AG04450 (cell line): ENCODE measurements at regions not wholly inside any gene's neighbourhood (a gene's known extent, or its start where the extent isn't known, plus 50 kb on each side); places are given as distances from the start of the nearest gene placed in this dataset.

Experiments
- CTCF ChIA-PET: fragments of 300-600, 350-600 bp; formaldehyde crosslinking; extraction: SDS; loops from one replicate; lab custom pipeline; 2022; ENCODE audit warnings: antibody characterized with exemption, inconsistent platforms; lab: Charles Lee
- POLR2A ChIA-PET: fragments of 350-600 bp; formaldehyde crosslinking; extraction: SDS; loops from one replicate; lab custom pipeline; 2021; ENCODE audit warnings: antibody characterized with exemption, inconsistent platforms; lab: Yijun Ruan, JAX
- DNase-seq: peaks from one replicate; pipeline ENCODE4 v3.0.0-alpha.2; 2011; ENCODE audit warnings: low read depth, low spot score
- H3K27ac ChIP-seq: one replicate; pipeline ENCODE4 v1.5.1; 2012; ENCODE audit warnings: low read depth, low read length, control low read depth
- H3K27me3 ChIP-seq: one replicate; pipeline ENCODE4 v1.6.0; 2012; ENCODE audit warnings: low read length; ENCODE audit not compliant: control insufficient read depth, insufficient read depth
- H3K4me3 ChIP-seq: 2 replicates; pipeline ENCODE4 v1.5.1; 2011; ENCODE audit warnings: mild to moderate bottlenecking, low read depth, low read length, control low read depth
- H3K9me3 ChIP-seq: 2 replicates; pipeline ENCODE4 v1.5.1; 2012; ENCODE audit warnings: low read length; ENCODE audit not compliant: control insufficient read depth, insufficient read depth
- TF ChIP-seq, protein P1 (sequence below): IDR thresholded peaks from 2 replicates; pipeline ENCODE4 v1.5.1; 2011; ENCODE audit warnings: low read depth, low read length, control low read depth, inconsistent platforms

GRCh38 chr7:79735012-79735411 is 281.5 kb upstream of the MAGI2 start:
- Histone ChIP-seq H3K9me3 (peaks cover 13% of the 10 kb centered on the region), H3K27me3 (no peaks in the 10 kb centered on the region), H3K27ac (no peak overlapping the region), H3K4me3 (no peak overlapping the region)
- TF ChIP-seq, protein P1, sequence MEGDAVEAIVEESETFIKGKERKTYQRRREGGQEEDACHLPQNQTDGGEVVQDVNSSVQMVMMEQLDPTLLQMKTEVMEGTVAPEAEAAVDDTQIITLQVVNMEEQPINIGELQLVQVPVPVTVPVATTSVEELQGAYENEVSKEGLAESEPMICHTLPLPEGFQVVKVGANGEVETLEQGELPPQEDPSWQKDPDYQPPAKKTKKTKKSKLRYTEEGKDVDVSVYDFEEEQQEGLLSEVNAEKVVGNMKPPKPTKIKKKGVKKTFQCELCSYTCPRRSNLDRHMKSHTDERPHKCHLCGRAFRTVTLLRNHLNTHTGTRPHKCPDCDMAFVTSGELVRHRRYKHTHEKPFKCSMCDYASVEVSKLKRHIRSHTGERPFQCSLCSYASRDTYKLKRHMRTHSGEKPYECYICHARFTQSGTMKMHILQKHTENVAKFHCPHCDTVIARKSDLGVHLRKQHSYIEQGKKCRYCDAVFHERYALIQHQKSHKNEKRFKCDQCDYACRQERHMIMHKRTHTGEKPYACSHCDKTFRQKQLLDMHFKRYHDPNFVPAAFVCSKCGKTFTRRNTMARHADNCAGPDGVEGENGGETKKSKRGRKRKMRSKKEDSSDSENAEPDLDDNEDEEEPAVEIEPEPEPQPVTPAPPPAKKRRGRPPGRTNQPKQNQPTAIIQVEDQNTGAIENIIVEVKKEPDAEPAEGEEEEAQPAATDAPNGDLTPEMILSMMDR, result no peak
- ChIA-PET POLR2A (no interaction called here), CTCF (no interaction called here)
- DNase-seq, result no peak

- TF ChIP-seq, protein P1, result no peak
- no peaks in the 10 kb centered on the region for H3K27me3 ChIP-seq
- peaks cover 8% of the 10 kb centered on the region for H3K9me3 ChIP-seq
- ChIA-PET POLR2A (no interaction called here), CTCF (no interaction called here)
- no peak overlapping the region for H3K27ac ChIP-seq
- no peak overlapping the region for H3K4me3 ChIP-seq
- DNase-seq, result no peak
These were observed 280.7 kb upstream of the MAGI2 start for GRCh38 chr7:79734181-79734580.

DNA sequence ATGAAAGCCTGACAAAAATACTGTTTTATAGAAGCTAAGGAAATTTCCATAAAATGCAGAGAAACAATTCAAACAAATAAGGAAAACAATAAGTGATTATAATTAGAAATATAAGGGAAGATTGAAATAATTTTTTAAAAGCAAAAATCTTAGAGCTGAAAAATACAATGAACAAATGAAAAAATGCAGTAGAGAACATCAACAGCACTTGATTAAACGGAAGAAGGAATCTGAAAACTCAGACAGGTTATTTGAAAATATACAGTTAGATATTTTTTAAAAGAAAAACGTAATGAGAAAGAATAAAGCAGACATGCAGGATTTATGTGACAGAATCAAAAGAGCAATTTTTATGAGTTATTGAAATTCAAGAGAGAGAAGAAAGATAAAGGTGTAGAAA is 279.1 kb upstream of the MAGI2 start:
- Histone ChIP-seq H3K27ac (no peak overlapping the region), H3K27me3 (no peaks in the 10 kb centered on the region)
- CTCF ChIA-PET, result no interaction called here

DNA sequence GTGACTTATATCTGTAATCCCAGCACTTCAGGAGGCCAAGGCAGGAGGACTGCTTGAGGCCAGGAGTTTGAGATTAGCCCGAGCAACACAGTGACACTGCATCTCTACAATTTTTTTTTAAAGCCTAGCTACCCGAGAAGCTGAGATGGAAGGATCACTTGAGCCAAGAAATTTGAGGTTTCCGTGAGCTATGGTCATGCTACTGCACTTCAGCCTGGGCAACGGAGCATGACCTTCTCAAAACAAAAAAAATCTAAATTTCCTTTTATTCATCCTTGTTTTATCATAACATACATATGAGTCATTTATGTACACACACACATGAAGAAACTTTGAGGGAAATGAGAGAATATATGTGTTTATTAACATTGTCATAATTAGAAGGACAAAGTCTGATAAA is 277.5 kb upstream of the MAGI2 start:
- no peak overlapping the region for H3K4me3 ChIP-seq
- TF ChIP-seq, protein P1, result no peak
- POLR2A ChIA-PET, result no interaction called here

More for the DNA sequence above, 279.1 kb upstream of the MAGI2 start:
- TF ChIP-seq, protein P1, result no peak
- POLR2A ChIA-PET, result no interaction called here
- no peak for DNase-seq
- Histone ChIP-seq H3K4me3 (no peak overlapping the region), H3K9me3 (peaks cover 5% of the 10 kb centered on the region; the same call in 1 of the 2 replicates)

DNA sequence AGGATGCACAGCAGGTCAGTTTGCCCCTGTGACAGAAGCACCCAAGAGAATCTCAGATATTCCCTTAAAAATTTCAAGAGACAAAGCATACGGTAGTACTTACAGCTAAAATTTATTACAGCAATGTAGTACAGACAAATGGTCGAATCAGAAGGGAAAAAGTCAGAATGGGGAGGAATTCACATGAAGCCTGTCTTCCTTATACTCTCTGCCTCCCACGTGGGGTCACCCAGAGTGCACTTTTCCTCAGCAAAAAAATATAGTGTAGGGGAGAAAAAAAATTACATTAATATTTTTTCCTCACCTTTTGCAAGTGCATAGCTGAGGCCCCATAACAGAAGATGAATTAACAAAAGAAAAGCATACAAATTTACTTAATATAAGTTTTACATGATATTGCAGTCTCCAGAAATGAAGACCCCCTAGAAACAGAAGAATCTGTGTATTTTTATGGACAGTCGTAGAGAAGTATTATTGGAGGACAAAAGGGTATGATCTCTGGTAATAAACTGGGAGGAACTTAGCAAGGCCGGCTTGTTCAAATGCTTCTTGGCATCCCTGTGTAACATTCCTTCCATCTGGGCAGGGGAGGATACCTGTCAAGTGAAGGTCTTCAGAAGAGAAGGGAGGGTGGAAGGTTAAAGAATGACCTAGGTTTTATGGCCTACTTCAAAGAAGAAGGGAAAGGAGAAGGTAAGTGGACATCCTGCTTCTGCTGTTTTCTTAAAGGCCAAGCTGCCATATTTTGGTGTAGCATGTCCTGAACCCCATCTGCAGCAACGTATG is 270.6 kb upstream of the MAGI2 start:
- CTCF ChIA-PET, result no interaction called here
- TF ChIP-seq, protein P1, result no peak
- no peak overlapping the region for H3K4me3 ChIP-seq
- POLR2A ChIA-PET, result no interaction called here
- H3K9me3 ChIP-seq, result no peaks in the 10 kb centered on the region
- DNase-seq, result no peak
- no peak overlapping the region for H3K27ac ChIP-seq
- H3K27me3 ChIP-seq, result no peaks in the 10 kb centered on the region

More for the DNA sequence above, 277.5 kb upstream of the MAGI2 start:
- peaks cover 5% of the 10 kb centered on the region; the same call in 1 of the 2 replicates for H3K9me3 ChIP-seq
- H3K27ac ChIP-seq, result no peak overlapping the region
- CTCF ChIA-PET, result no interaction called here
- DNase-seq, result no peak
- H3K27me3 ChIP-seq, result no peaks in the 10 kb centered on the region
